ENCODE measurements at regions not wholly inside any gene's neighbourhood (a gene's known extent, or its start where the extent isn't known, plus 50 kb on each side); places are given as distances from the start of the nearest gene placed in this dataset.

DNA sequence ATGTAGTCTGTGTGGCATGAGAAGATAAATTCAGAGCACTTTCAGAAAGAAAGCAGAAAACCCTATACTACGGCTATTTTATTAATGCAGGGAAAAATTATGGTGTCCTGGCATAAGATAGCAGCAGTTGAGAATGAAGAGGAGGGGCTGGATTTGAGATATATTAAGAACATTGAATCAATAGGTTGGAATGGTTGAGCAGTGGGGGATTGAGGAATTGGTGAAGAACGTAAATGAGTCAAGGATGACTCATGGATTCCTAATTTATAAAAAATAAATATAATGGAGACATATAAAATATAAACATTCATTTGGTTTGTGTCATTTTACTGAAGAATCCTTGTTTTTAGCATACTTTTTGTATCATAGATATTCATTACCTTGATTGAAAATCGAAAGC, 234.3 kb upstream of the ADAMTS5 start:
- TF ChIP-seq, protein P1, sequence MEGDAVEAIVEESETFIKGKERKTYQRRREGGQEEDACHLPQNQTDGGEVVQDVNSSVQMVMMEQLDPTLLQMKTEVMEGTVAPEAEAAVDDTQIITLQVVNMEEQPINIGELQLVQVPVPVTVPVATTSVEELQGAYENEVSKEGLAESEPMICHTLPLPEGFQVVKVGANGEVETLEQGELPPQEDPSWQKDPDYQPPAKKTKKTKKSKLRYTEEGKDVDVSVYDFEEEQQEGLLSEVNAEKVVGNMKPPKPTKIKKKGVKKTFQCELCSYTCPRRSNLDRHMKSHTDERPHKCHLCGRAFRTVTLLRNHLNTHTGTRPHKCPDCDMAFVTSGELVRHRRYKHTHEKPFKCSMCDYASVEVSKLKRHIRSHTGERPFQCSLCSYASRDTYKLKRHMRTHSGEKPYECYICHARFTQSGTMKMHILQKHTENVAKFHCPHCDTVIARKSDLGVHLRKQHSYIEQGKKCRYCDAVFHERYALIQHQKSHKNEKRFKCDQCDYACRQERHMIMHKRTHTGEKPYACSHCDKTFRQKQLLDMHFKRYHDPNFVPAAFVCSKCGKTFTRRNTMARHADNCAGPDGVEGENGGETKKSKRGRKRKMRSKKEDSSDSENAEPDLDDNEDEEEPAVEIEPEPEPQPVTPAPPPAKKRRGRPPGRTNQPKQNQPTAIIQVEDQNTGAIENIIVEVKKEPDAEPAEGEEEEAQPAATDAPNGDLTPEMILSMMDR (IDR thresholded peaks at IDR 0.05; ENCODE audit: extremely low read depth in 1 of 2, insufficient read depth in 1 of 2, low read depth in 1 of 2, low read length in 2 of 2) = no peak
- TF ChIP-seq POLR2A (IDR thresholded peaks at IDR 0.05; ENCODE audit: low read depth, low read length) = no peak
- no peak for TF ChIP-seq GATA2 (IDR thresholded peaks at IDR 0.05; ENCODE audit: insufficient read depth, insufficient read length, low read depth, low read length)
- no peak for TF ChIP-seq JUN (IDR thresholded peaks at IDR 0.05; ENCODE audit: borderline replicate concordance, insufficient read depth, insufficient read length, low read depth)
